ENCODE measurements at regions not wholly inside any gene's neighbourhood (a gene's known extent, or its start where the extent isn't known, plus 50 kb on each side); places are given as distances from the start of the nearest gene placed in this dataset.

- TF ChIP-seq POLR2A (IDR thresholded peaks at IDR 0.05) = no peak
- TF ChIP-seq, protein P1, sequence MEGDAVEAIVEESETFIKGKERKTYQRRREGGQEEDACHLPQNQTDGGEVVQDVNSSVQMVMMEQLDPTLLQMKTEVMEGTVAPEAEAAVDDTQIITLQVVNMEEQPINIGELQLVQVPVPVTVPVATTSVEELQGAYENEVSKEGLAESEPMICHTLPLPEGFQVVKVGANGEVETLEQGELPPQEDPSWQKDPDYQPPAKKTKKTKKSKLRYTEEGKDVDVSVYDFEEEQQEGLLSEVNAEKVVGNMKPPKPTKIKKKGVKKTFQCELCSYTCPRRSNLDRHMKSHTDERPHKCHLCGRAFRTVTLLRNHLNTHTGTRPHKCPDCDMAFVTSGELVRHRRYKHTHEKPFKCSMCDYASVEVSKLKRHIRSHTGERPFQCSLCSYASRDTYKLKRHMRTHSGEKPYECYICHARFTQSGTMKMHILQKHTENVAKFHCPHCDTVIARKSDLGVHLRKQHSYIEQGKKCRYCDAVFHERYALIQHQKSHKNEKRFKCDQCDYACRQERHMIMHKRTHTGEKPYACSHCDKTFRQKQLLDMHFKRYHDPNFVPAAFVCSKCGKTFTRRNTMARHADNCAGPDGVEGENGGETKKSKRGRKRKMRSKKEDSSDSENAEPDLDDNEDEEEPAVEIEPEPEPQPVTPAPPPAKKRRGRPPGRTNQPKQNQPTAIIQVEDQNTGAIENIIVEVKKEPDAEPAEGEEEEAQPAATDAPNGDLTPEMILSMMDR (IDR thresholded peaks at IDR 0.05) = no peak
Observed at GRCh38 chr5:147983742-147984141, 77.4 kb upstream of the C5orf46 start.
